ENCODE measurements at regions not wholly inside any gene's neighbourhood (a gene's known extent, or its start where the extent isn't known, plus 50 kb on each side); places are given as distances from the start of the nearest gene placed in this dataset.

- no peaks in the 10 kb centered on the region for H3K9me3 ChIP-seq
- no peak overlapping the region for H3K27ac ChIP-seq
- intact Hi-C loops (cut with DNase I) = loop anchor here (10.0 kb wide), 1 partner anchor 99 kb away; the partner anchor contains the start of gene RYBP
Observed at GRCh38 chr3:72345237-72345878, 502.9 kb downstream of the SHQ1 start.

GRCh38 chr3:72344647-72345046 lies 503.6 kb downstream of the SHQ1 start:
- intact Hi-C loops (cut with DNase I) = loop anchor here (10.0 kb wide), 1 partner anchor 100 kb away; the partner anchor contains the start of gene RYBP
- TF ChIP-seq CTCF (IDR thresholded peaks at IDR 0.05) (no peak), POLR2AphosphoS5 (IDR thresholded peaks at IDR 0.05; ENCODE audit: insufficient read depth in 1 of 2, low read depth in 1 of 2) (no peak), POLR2A (IDR thresholded peaks at IDR 0.05) (no peak)

More at GRCh38 chr3:72345237-72345878, 502.9 kb downstream of the SHQ1 start:
- TF ChIP-seq POLR2AphosphoS5 (IDR thresholded peaks at IDR 0.05; ENCODE audit: insufficient read depth in 1 of 2, low read depth in 1 of 2) (no peak), CTCF (IDR thresholded peaks at IDR 0.05) (no peak), POLR2A (IDR thresholded peaks at IDR 0.05) (no peak)
- no peak overlapping the region for H3K4me3 ChIP-seq
- no peaks in the 10 kb centered on the region for H3K27me3 ChIP-seq
- peaks cover 46% of the 10 kb centered on the region for H3K4me1 ChIP-seq
- DNase-seq (ENCODE audit: extremely low spot score in 2 of 2) = no peak
- H3K36me3 ChIP-seq = no peaks in the 10 kb centered on the region

GRCh38 chr3:72344236-72344635 lies 504.0 kb downstream of the SHQ1 start:
- DNase-seq (ENCODE audit: extremely low spot score in 2 of 2) = no peak
- no peaks in the 10 kb centered on the region for H3K9me3 ChIP-seq
- TF ChIP-seq POLR2A (IDR thresholded peaks at IDR 0.05) = no peak
- no peak for TF ChIP-seq CTCF (IDR thresholded peaks at IDR 0.05)
- no peak for TF ChIP-seq POLR2AphosphoS5 (IDR thresholded peaks at IDR 0.05; ENCODE audit: insufficient read depth in 1 of 2, low read depth in 1 of 2)
- H3K4me3 ChIP-seq = no peak overlapping the region
- H3K27ac ChIP-seq = no peak overlapping the region
- intact Hi-C loops (cut with DNase I) = loop anchor here (10.0 kb wide), 1 partner anchor 101 kb away; the partner anchor contains the start of gene RYBP
- H3K36me3 ChIP-seq = no peaks in the 10 kb centered on the region
- H3K4me1 ChIP-seq = peaks cover 57% of the 10 kb centered on the region
- H3K27me3 ChIP-seq = no peaks in the 10 kb centered on the region

More at GRCh38 chr3:72344647-72345046, 503.6 kb downstream of the SHQ1 start:
- Histone ChIP-seq H3K27me3 (no peaks in the 10 kb centered on the region), H3K4me1 (peaks cover 53% of the 10 kb centered on the region), H3K9me3 (no peaks in the 10 kb centered on the region), H3K36me3 (no peaks in the 10 kb centered on the region), H3K4me3 (no peak overlapping the region), H3K27ac (no peak overlapping the region)
- DNase-seq (ENCODE audit: extremely low spot score in 2 of 2) = no peak

- no peak for DNase-seq (ENCODE audit: extremely low spot score in 2 of 2)
- Histone ChIP-seq H3K4me3 (no peak overlapping the region), H3K36me3 (no peaks in the 10 kb centered on the region), H3K27ac (no peak overlapping the region), H3K4me1 (peaks cover 66% of the 10 kb centered on the region), H3K9me3 (no peaks in the 10 kb centered on the region), H3K27me3 (no peaks in the 10 kb centered on the region)
- TF ChIP-seq CTCF (IDR thresholded peaks at IDR 0.05) = no peak
- TF ChIP-seq POLR2AphosphoS5 (IDR thresholded peaks at IDR 0.05; ENCODE audit: insufficient read depth in 1 of 2, low read depth in 1 of 2) = no peak
- no peak for TF ChIP-seq POLR2A (IDR thresholded peaks at IDR 0.05)
- intact Hi-C loops (cut with DNase I) = loop anchor here (10.0 kb wide), 1 partner anchor 102 kb away; the partner anchor contains the start of gene RYBP
Observed at GRCh38 chr3:72343078-72343477, 505.2 kb downstream of the SHQ1 start.

- Histone ChIP-seq H3K9me3 (no peaks in the 10 kb centered on the region), H3K27ac (peak overlapping the region; percentile 65), H3K36me3 (no peaks in the 10 kb centered on the region), H3K4me3 (no peak overlapping the region), H3K4me1 (peaks cover 60% of the 10 kb centered on the region), H3K27me3 (no peaks in the 10 kb centered on the region)
- intact Hi-C loops (cut with DNase I) = loop anchor here (10.0 kb wide), 1 partner anchor 102 kb away; the partner anchor contains the start of gene RYBP
- DNase-seq (ENCODE audit: extremely low spot score in 2 of 2) = no peak
- TF ChIP-seq POLR2AphosphoS5 (IDR thresholded peaks at IDR 0.05; ENCODE audit: insufficient read depth in 1 of 2, low read depth in 1 of 2) (no peak), POLR2A (IDR thresholded peaks at IDR 0.05) (no peak), CTCF (IDR thresholded peaks at IDR 0.05) (no peak)
Observed at GRCh38 chr3:72342450-72342849, 505.8 kb downstream of the SHQ1 start.

Data from vagina (tissue), 2 donors.